IPS-18a (cell line): ENCODE measurements at regions not wholly inside any gene's neighbourhood (a gene's known extent, or its start where the extent isn't known, plus 50 kb on each side); places are given as distances from the start of the nearest gene placed in this dataset.

Source experiments
- H3K27ac ChIP-seq: one replicate; pipeline ENCODE4 v1.5.1; 2013; ENCODE audit warnings: low read length
- H3K27me3 ChIP-seq: one replicate; pipeline ENCODE4 v1.6.1; 2013; ENCODE audit warnings: mild to moderate bottlenecking, low read length; ENCODE audit not compliant: control insufficient read depth, insufficient read depth
- H3K36me3 ChIP-seq: one replicate; pipeline ENCODE4 v1.6.1; 2013; ENCODE audit warnings: low read depth, low read length; ENCODE audit not compliant: control insufficient read depth
- H3K4me1 ChIP-seq: one replicate; pipeline ENCODE4 v1.6.1; 2013; ENCODE audit warnings: low read depth, low read length; ENCODE audit not compliant: control insufficient read depth
- H3K4me3 ChIP-seq: one replicate; pipeline ENCODE4 v1.5.1; 2013; ENCODE audit warnings: low read length
- H3K9ac ChIP-seq: one replicate; pipeline ENCODE4 v1.6.1; 2013; ENCODE audit warnings: mild to moderate bottlenecking, low read length, moderate library complexity
- H3K9me3 ChIP-seq: one replicate; pipeline ENCODE4 v1.6.1; 2013; ENCODE audit warnings: low read depth, low read length; ENCODE audit not compliant: control insufficient read depth

DNA sequence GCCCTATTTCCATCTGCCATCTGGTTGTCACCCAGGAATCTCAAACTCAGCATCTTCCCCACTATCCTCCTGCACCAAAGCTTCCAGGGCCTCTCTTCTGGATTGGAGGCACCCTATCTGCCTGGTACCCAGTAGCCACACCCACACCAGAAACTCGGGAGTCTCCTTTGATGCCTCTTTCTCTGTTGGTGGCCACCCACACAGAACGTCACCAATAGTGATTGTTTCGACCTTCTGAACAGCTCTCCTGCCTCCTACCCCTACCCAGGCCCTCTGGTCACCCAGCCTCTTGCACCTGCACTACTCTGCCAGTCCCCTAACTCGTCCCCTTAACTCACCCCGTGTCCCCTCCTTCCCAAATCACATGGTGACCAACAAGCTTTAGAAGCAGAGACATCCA, 95.0 kb downstream of the IRF2BPL start:
- Histone ChIP-seq H3K36me3 (no peaks in the 10 kb centered on the region), H3K9me3 (no peaks in the 10 kb centered on the region), H3K27ac (no peak overlapping the region), H3K4me3 (no peak overlapping the region), H3K9ac (no peak overlapping the region), H3K4me1 (peaks cover 15% of the 10 kb centered on the region), H3K27me3 (no peaks in the 10 kb centered on the region)

DNA sequence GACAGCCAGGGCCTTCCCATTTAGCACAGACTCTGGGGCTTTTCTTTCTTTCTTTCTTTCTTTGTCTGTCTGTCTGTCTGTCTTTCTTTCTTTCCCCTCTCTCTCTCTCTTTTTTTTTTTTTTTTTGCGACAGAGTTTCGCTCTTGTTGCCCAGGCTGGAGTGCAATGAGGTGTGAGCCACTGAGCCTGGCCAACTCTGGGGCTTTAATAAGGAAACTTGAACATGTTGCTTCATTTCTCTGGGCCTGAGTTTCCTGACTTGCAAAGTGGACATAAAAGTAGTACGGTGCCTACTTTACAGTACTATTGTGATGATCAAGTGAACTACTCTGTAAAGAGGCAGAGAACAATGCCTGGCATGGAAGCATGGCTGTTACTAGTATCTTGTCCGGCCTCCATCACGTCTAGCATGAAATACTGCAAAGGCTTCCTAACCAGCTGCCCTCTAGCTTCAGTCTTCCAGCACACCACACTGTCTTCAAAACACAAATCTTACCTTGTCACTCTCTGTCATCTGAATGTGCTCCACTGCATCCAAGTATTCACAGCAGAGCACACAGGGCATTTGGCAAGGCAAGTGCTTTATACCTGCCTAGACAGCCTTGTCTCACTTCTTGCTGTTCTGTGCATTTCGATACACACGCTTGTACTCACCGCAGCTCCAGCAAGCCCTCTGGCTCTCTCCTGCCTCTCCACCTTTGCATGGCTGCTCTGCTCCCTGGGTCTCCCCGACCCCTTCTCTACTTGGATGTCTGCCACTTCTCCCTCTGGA, 96.7 kb downstream of the IRF2BPL start:
- Histone ChIP-seq H3K27ac (no peak overlapping the region), H3K4me1 (peaks cover 23% of the 10 kb centered on the region), H3K9me3 (no peaks in the 10 kb centered on the region), H3K4me3 (no peak overlapping the region), H3K27me3 (no peaks in the 10 kb centered on the region), H3K9ac (no peak overlapping the region), H3K36me3 (no peaks in the 10 kb centered on the region)

DNA sequence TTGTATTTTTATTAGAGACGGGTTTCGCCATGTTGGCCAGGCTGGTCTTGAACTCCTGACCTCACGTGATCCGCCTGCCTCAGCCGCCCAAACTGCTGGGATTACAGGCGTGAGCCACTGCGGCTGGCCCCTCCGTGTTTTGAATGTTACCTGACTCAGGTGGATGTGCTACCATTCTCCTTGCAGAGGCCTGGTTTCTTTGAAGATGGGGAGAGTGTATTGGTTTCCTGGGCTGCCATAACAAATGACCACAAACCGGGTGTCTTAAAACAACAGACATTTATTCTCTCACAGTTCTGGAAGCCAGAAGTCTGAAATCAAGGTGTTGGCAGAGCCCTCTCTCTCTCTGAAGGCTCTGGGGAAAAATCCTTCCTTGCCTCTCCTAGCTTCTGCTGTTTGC, 98.0 kb downstream of the IRF2BPL start:
- no peak overlapping the region for H3K27ac ChIP-seq
- H3K9ac ChIP-seq, result no peak overlapping the region
- H3K4me1 ChIP-seq, result peaks cover 23% of the 10 kb centered on the region
- H3K36me3 ChIP-seq, result no peaks in the 10 kb centered on the region
- H3K4me3 ChIP-seq, result no peak overlapping the region
- no peaks in the 10 kb centered on the region for H3K27me3 ChIP-seq
- no peaks in the 10 kb centered on the region for H3K9me3 ChIP-seq

DNA sequence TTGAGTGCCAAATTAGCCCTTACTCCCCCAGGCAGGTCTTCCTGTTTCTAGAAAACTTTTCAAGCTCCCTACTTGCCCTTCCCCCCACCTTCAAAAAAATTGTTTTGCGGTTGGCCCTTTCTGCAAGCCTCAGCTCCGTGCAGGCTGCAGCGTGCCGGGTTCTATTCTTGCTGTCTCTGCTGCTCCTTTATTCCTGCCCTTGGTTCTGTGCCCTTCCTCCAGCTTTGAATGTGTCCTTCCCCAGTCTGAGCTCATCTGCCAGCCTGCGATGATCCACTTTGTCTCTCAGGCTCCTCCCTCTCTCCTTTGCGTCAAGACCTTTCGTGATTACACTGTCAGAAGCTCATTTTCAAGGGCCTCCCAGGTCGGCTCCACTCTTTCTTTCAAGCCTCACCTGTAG, 98.6 kb downstream of the IRF2BPL start:
- no peak overlapping the region for H3K27ac ChIP-seq
- no peaks in the 10 kb centered on the region for H3K9me3 ChIP-seq
- no peaks in the 10 kb centered on the region for H3K36me3 ChIP-seq
- no peaks in the 10 kb centered on the region for H3K27me3 ChIP-seq
- no peak overlapping the region for H3K9ac ChIP-seq
- H3K4me1 ChIP-seq, result peaks cover 24% of the 10 kb centered on the region
- no peak overlapping the region for H3K4me3 ChIP-seq

DNA sequence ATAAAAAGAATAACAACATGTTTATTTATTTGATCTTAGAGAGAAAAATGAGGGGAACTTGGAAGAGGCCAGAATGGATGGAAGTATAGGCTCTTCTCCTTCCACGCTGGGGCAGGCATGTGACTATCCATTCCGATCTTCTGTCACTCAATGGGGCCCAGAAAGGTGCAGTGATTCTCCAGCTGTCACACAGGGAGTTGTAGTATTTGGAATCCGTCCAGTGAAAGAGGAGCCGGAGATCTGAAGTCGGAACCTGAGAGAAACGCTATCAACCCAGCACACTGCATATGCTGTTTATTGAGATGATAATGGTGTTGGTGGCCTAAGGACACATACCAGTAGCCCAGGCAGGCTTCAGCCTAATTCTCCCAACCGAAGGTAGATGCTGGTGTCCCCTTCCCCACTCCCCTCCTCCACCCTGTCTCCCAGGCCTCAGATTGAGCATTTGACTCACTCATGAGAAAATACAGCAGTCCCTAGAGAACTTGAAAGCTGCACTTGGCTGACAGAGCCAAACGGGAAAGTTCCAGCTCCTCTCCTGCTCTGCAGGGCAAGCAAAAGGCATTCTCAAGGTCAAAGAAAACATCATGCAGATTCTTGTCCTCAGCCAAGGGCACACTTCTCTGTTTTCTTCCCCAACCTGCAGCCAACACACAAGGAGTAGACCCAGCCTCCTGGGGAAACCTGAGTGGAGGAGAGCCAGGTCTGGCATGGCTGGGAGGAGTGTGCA, 100.4 kb downstream of the IRF2BPL start:
- no peak overlapping the region for H3K4me3 ChIP-seq
- no peaks in the 10 kb centered on the region for H3K9me3 ChIP-seq
- H3K4me1 ChIP-seq, result peaks cover 40% of the 10 kb centered on the region
- H3K27me3 ChIP-seq, result no peaks in the 10 kb centered on the region
- H3K9ac ChIP-seq, result no peak overlapping the region
- H3K36me3 ChIP-seq, result no peaks in the 10 kb centered on the region
- H3K27ac ChIP-seq, result no peak overlapping the region

DNA sequence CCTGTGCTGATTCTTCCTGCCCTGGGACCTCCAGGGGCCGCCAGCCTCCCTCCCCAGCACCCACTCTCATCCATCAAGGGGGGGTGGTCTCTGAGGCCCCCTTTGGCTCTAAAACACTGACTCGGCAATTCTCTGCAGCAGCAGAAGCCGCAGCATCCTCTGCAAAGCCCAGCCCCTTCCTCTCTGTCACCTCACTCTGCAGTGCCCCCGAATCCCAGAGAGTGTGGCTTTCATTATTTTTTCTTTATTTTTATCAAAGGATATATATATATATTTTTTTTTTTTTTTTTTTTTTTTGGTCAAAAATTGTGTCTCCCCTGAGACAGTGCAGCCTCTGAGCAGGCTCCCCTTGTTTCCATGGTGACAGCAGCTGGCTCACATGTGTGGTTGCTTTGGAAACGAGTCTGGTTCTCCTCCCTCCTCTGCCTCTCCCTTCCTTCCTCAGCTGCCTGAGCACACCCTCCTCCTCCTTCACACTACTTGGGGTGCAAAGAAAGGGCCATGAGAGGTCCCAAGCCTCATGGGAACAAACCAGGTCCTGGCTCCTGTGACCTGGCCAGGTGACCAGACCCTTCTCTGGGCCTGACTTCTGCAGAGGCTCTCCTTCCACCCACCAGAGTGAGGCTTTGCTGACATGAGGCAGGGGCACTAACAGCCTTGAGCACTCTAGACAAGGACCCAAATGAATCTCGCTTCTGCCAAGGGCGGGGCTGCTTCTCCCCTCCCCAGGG, 100.5 kb downstream of the LRRC74A start:
- Histone ChIP-seq H3K9me3 (no peaks in the 10 kb centered on the region), H3K27ac (no peak overlapping the region), H3K36me3 (no peaks in the 10 kb centered on the region), H3K4me3 (no peak overlapping the region), H3K27me3 (no peaks in the 10 kb centered on the region), H3K9ac (peak overlapping the region; percentile 18), H3K4me1 (peaks cover 41% of the 10 kb centered on the region)

DNA sequence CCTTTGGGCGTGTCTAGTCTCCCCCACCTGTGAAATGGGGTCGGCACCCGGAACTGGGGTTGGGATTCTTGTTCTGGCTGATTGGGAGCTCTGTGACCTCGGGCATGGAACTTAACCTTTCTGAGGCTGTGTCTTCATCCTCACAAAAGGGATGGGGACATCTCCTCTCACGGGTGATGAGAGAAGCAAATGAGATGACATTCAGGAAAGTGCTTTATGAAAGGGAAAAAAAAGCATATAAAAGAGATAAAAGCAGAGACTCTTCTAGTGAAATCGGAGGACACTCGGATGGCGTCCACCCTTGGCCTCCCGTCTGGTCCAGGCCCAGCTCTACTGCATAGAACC, 98.9 kb downstream of the LRRC74A start:
- peak overlapping the region; percentile 83 for H3K9ac ChIP-seq
- H3K27ac ChIP-seq, result peak overlapping the region; percentile 98
- no peaks in the 10 kb centered on the region for H3K27me3 ChIP-seq
- no peaks in the 10 kb centered on the region for H3K36me3 ChIP-seq
- H3K4me3 ChIP-seq, result peak overlapping the region; percentile 16
- peaks cover 54% of the 10 kb centered on the region for H3K4me1 ChIP-seq
- no peaks in the 10 kb centered on the region for H3K9me3 ChIP-seq

DNA sequence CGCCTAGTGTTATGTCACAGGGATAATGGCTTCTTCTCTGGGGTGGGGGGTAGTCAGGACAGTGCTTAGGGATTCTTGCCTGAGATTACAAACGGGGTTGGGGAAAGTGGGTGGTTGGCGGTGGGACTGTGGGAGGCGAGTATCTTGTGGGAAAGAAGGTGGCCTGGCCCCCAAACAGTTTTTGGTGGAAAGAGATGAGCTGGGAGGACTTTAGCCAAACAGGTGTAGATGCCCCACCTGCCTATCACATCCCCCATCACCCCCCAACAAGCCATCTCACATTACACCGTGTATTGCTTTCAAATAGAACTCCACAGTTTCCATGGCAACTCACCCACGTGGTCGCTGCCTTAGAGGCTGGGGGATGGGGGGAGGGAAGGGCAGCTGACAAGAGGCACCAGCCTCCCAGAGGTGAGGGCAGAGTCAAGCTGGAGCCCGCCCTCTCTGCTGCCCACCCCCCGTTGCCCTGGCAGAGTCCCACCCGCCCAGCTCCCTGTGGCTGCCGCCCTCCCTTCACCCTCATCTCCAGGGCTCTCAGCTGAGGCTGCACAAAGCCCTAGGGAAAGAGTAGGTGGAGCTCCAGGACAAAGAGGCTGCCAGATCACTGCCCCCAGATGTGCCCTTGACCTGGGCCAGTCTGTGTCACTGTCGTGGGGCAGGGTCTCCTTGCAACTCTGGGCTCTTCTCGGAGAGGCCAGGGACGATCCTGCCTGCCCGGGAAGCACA, 98.3 kb downstream of the LRRC74A start:
- H3K27ac ChIP-seq, result peak overlapping the region; percentile 98
- no peaks in the 10 kb centered on the region for H3K9me3 ChIP-seq
- H3K27me3 ChIP-seq, result no peaks in the 10 kb centered on the region
- H3K36me3 ChIP-seq, result no peaks in the 10 kb centered on the region
- peak overlapping the region; percentile 83 for H3K9ac ChIP-seq
- peak overlapping the region; percentile 64 for H3K4me3 ChIP-seq
- peaks cover 55% of the 10 kb centered on the region for H3K4me1 ChIP-seq

DNA sequence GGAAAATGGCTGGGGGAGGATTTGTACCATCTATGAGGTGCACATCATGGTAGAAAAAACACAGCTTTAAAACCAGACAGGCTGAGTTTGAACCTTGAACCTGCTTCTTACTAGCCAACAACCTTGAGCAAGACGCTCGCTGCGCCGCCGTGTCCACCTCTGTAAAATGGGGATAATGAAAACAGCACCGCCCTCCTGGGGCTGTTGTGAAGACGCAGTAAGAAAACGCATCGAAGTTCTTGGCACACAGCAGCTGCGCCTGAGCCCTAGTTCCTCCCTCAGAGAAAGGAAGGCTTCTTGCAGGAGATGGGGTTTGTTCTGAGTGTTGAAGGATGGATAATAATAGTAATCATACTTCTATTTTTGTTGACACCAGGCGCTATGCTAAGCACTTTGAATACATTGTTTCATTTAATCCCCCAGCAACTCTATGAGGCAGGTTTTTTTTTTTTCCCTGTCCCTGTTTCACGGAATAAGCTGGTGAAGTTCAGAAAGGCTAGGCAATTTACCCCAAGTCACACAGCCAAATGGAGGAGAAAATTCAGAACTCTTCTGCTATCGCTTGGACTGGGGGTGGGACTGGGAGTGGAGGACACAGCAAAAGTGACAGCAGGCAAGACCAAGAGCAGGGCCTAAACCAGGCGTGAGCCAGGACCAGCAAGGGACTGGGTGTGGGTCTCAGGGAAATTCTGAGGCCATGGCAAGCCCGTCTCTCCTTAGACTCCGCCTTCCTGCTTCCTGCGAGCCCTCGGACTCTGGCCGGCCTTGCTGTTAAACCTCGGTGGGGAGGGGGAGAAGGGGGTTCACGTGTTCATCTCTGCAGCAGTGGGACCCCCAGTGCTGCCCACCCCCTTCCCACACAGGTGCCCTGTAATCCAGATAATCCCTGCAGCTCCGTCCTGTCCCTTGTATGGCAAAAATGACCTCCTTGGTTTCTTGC, 97.5 kb downstream of the LRRC74A start:
- peak overlapping the region; percentile 64 for H3K4me3 ChIP-seq
- H3K9ac ChIP-seq, result peak overlapping the region; percentile 83
- peak overlapping the region; percentile 98 for H3K27ac ChIP-seq
- H3K4me1 ChIP-seq, result peaks cover 63% of the 10 kb centered on the region
- H3K36me3 ChIP-seq, result no peaks in the 10 kb centered on the region
- H3K9me3 ChIP-seq, result no peaks in the 10 kb centered on the region
- H3K27me3 ChIP-seq, result no peaks in the 10 kb centered on the region

DNA sequence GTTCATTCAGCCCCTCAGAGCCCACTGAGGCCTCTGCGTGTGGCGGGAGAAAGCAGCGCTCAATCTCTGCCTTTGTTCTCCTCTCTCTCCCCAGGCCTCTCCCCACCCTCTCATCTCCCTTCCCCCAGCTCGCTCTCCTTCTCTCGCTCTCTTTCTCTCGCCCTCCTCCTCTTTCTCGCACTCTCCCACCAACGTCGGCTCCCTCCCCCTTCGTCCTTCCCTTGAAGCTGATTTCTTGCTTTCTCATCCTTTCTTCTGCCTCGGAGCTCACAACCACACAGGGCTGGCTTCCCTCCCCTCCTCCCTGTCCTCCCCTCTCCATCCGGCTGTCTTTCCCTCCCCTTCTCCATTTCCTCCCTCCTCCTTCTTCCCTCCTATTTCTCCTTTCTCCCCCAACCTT, 96.4 kb downstream of the LRRC74A start:
- Histone ChIP-seq H3K4me3 (no peak overlapping the region), H3K9ac (no peak overlapping the region)

More for the DNA sequence above, 96.4 kb downstream of the LRRC74A start:
- peaks cover 68% of the 10 kb centered on the region for H3K4me1 ChIP-seq
- H3K9me3 ChIP-seq, result no peaks in the 10 kb centered on the region
- H3K36me3 ChIP-seq, result no peaks in the 10 kb centered on the region
- H3K27ac ChIP-seq, result no peak overlapping the region
- no peaks in the 10 kb centered on the region for H3K27me3 ChIP-seq
